Hepatocyte (in vitro differentiated cells): ENCODE measurements at regions not wholly inside any gene's neighbourhood (a gene's known extent, or its start where the extent isn't known, plus 50 kb on each side); places are given as distances from the start of the nearest gene placed in this dataset.

Experiments
- DNase-seq: peaks from one replicate; pipeline ENCODE4 v3.0.0-alpha.2; 2016; ENCODE audit warnings: low spot score
- H2AFZ ChIP-seq: fragments of 200-600 bp; sonication (generic); 2 replicates; pipeline ENCODE4 v1.6.0; 2016; ENCODE audit warnings: antibody characterized with exemption, mild to moderate bottlenecking
- H3K27ac ChIP-seq: fragments of 200-600 bp; sonication (generic); 2 replicates; pipeline ENCODE4 v1.5.1; 2016; ENCODE audit warnings: mild to moderate bottlenecking
- H3K27me3 ChIP-seq: fragments of 200-600 bp; sonication (generic); 2 replicates; pipeline ENCODE4 v1.6.1; 2016
- H3K36me3 ChIP-seq: fragments of 200-600 bp; sonication (generic); replicated peaks from 2 replicates; pipeline ENCODE4 v1.5.1; 2016; ENCODE audit warnings: low read depth; ENCODE audit not compliant: insufficient read depth
- H3K4me1 ChIP-seq: fragments of 200-600 bp; sonication (generic); 2 replicates; pipeline ENCODE4 v1.5.1; 2016; ENCODE audit warnings: mild to moderate bottlenecking, moderate library complexity; ENCODE audit not compliant: insufficient read depth
- H3K4me2 ChIP-seq: fragments of 200-600 bp; sonication (generic); 2 replicates; pipeline ENCODE4 v1.6.0; 2016
- H3K4me3 ChIP-seq: fragments of 200-600 bp; sonication (generic); 2 replicates; pipeline ENCODE4 v1.5.1; 2016; ENCODE audit warnings: mild to moderate bottlenecking
- H3K79me2 ChIP-seq: fragments of 200-600 bp; sonication (generic); 2 replicates; pipeline ENCODE4 v1.6.0; 2017; ENCODE audit warnings: mild to moderate bottlenecking
- H3K9me2 ChIP-seq: fragments of 200-600 bp; sonication (generic); replicated peaks from 2 replicates; pipeline ENCODE4 v1.6.0; 2017; ENCODE audit warnings: mild to moderate bottlenecking; ENCODE audit not compliant: insufficient read depth
- H3K9me3 ChIP-seq: fragments of 200-600 bp; sonication (generic); 2 replicates; pipeline ENCODE4 v1.5.1; 2016; ENCODE audit warnings: low read depth, mild to moderate bottlenecking
- H4K20me1 ChIP-seq: fragments of 200-600 bp; sonication (generic); 2 replicates; pipeline ENCODE4 v1.6.0; 2016; ENCODE audit warnings: mild to moderate bottlenecking; ENCODE audit not compliant: insufficient read depth, poor library complexity, severe bottlenecking
- CTCF ChIP-seq: fragments of 200-600 bp; sonication (generic); IDR thresholded peaks from 2 replicates; pipeline ENCODE4 v1.5.1; 2016; ENCODE audit warnings: antibody characterized with exemption, mild to moderate bottlenecking; ENCODE audit not compliant: poor library complexity
- EZH2 ChIP-seq: fragments of 200-600 bp; sonication (generic); IDR thresholded peaks from 2 replicates; pipeline ENCODE4 v1.6.1; 2016; ENCODE audit warnings: antibody characterized with exemption, mild to moderate bottlenecking, borderline replicate concordance
- EZH2phosphoT487 ChIP-seq: fragments of 200-600 bp; sonication (generic); IDR thresholded peaks from one replicate; pipeline ENCODE4 v1.6.1; 2018; ENCODE audit warnings: antibody characterized with exemption, mild to moderate bottlenecking, low read depth, moderate library complexity; ENCODE audit not compliant: unreplicated experiment, severe bottlenecking
- WGBS: methylation state at CpG from one replicate; pipeline ENCODE4 v1.1.6; 2016; ENCODE audit warnings: low lambda C conversion rate; ENCODE audit errors: missing lambda C conversion rate; 5-methylcytosine and 5-hydroxymethylcytosine counted together

GRCh38 chr10:123569436-123570035 lies 96.6 kb upstream of the GPR26 start:
- WGBS, result 81% methylated on average over 7 of the region's 7 CpGs
- Histone ChIP-seq H3K27me3 (peaks cover 25% of the 10 kb centered on the region), H3K4me1 (no peaks in the 10 kb centered on the region), H3K4me2 (no peak overlapping the region), H3K36me3 (no peaks in the 10 kb centered on the region), H3K9me2 (no peaks in the 10 kb centered on the region), H2AFZ (no peak overlapping the region), H3K4me3 (no peak overlapping the region), H3K27ac (no peak overlapping the region), H4K20me1 (no peaks in the 10 kb centered on the region), H3K9me3 (no peaks in the 10 kb centered on the region), H3K79me2 (no peaks in the 10 kb centered on the region)
- TF ChIP-seq EZH2 (no peak), EZH2phosphoT487 (no peak), CTCF (no peak)
- no peak for DNase-seq

- Histone ChIP-seq H3K27me3 (peaks cover 29% of the 10 kb centered on the region), H3K9me3 (no peaks in the 10 kb centered on the region), H2AFZ (no peak overlapping the region), H3K4me1 (no peaks in the 10 kb centered on the region), H3K4me3 (no peak overlapping the region), H3K4me2 (no peak overlapping the region), H3K27ac (no peak overlapping the region), H3K9me2 (no peaks in the 10 kb centered on the region), H3K79me2 (no peaks in the 10 kb centered on the region), H3K36me3 (no peaks in the 10 kb centered on the region), H4K20me1 (no peaks in the 10 kb centered on the region)
- no peak for DNase-seq
- WGBS, result 89% methylated on average over 20 of the region's 20 CpGs
- TF ChIP-seq CTCF, result no peak
- TF ChIP-seq EZH2phosphoT487, result no peak
- TF ChIP-seq EZH2, result no peak
Observed at GRCh38 chr10:123570051-123570897, 95.9 kb upstream of the GPR26 start.

GRCh38 chr10:123570898-123571515 lies 95.1 kb upstream of the GPR26 start:
- WGBS, result 87% methylated on average over 12 of the region's 12 CpGs
- Histone ChIP-seq H3K4me3 (no peak overlapping the region), H3K9me3 (no peaks in the 10 kb centered on the region), H3K79me2 (no peaks in the 10 kb centered on the region), H3K27me3 (peaks cover 29% of the 10 kb centered on the region), H4K20me1 (no peaks in the 10 kb centered on the region), H3K36me3 (no peaks in the 10 kb centered on the region), H3K9me2 (no peaks in the 10 kb centered on the region), H3K27ac (no peak overlapping the region), H3K4me2 (no peak overlapping the region), H3K4me1 (no peaks in the 10 kb centered on the region), H2AFZ (no peak overlapping the region)
- TF ChIP-seq EZH2 (no peak), EZH2phosphoT487 (no peak), CTCF (no peak)
- no peak for DNase-seq
